ENCODE measurements at regions not wholly inside any gene's neighbourhood (a gene's known extent, or its start where the extent isn't known, plus 50 kb on each side); places are given as distances from the start of the nearest gene placed in this dataset.
"Not testable (repeated sequence)": the region's sequence is repeated elsewhere in the genome, so short reads cannot be mapped to it uniquely, and the experiment has no call there.

- DNase-seq (ENCODE audit: low spot score) = no peak
Observed at GRCh38 chr2:212913640-212914306, 237.6 kb downstream of the IKZF2 start.

- DNase-seq (ENCODE audit: low spot score) = peak; percentile 36
Observed at GRCh38 chr2:212912445-212913103, 238.8 kb downstream of the IKZF2 start.

GRCh38 chr2:212911011-212911410, 240.4 kb downstream of the IKZF2 start:
- no peak for DNase-seq (ENCODE audit: low spot score)

- DNase-seq (ENCODE audit: low spot score) = no peak
Observed at GRCh38 chr2:212908682-212909435, 242.6 kb downstream of the IKZF2 start.

DNA sequence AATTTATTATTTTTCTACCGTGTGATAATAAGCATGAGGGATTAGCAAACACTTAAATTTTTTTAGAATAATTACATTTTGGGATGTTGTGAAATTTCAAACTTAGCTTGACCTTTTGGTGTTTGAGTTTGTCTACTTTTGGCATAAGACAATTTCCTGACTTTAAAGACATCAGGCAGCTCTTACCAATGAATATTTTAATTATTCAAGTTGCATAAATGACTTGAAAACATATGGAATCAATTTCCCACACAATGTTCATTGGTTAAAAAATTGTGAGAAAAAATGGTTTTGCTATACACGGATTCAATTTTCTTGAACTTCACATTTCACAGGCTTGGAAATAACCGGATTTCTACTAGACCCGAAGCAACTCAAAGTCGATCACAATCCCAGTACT, 243.4 kb downstream of the IKZF2 start:
- no peak for DNase-seq (ENCODE audit: low spot score)

DNA sequence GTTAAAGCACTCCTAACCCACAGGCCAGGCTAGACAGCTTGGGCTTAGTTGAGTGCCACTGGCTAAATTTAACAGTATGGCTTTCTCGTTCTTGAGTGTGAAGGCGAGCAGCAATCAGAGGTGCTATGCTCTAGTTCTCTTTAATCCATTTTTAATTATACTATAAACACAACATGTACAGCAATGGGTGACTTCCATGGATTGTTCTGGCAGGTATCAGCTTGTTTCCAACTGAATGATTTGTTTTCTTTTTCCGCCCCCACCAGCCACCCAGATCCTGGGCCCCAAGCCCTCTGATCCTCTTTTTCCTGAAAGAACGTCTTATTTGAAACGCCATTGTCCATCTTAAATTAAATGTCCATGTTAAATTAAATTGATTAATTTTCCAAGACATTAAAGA, 244.8 kb downstream of the IKZF2 start:
- no peak for DNase-seq (ENCODE audit: low spot score)

DNA sequence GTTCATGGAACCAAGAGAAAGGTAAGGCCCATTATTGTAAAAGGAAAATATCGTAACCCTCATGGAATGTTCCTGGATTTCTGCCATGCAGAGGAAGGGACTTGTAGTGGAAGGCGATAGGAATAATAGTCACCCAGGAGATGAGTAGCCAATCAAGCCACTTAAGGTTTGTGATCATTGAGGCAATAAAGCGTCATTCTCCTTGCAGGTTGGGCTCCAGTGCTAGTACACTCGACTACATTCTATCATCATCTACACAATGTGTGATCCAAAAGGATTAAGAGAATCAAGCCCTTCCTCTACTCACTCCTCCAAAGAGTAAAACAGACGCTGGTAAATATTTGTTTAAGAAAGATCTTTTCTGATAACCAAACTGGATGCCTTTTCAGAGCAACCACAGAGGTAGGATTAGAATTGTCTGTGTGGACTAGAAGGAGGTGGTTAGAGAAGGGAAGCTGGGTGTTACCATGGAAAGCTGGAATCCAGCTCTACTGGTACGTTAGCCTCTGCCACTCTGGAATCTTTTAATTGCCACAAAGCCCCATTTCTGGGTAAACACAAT, 245.7 kb downstream of the IKZF2 start:
- DNase-seq (ENCODE audit: low spot score) = no peak

DNA sequence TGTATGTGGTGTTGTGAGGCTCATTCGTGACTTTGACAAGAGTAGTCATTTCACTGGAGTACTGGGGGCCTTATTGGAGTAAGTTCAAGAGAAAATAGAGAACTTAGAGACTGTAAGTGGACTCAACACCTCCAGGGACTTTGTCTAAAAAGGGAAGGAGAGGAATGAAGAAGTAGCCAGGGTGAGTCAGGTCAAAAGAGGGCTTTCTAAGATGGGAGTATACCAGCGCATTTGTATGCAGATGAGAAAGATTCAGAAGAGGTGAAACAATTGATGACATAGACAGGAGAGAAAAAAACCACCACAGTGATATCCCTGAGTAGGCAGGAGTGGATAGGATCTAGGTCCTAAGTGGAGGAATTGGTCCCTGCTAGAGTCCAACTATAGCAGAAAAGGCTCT, 246.8 kb downstream of the IKZF2 start:
- DNase-seq (ENCODE audit: low spot score) = no peak

GRCh38 chr2:212903413-212903812, 248.0 kb downstream of the IKZF2 start:
- no peak for DNase-seq (ENCODE audit: low spot score)

- DNase-seq (ENCODE audit: low spot score) = no peak
Observed at GRCh38 chr2:212902421-212902820, 249.0 kb downstream of the IKZF2 start.

- no peak for DNase-seq (ENCODE audit: low spot score)
Observed at GRCh38 chr2:212901604-212902275, 249.7 kb downstream of the IKZF2 start.

DNA sequence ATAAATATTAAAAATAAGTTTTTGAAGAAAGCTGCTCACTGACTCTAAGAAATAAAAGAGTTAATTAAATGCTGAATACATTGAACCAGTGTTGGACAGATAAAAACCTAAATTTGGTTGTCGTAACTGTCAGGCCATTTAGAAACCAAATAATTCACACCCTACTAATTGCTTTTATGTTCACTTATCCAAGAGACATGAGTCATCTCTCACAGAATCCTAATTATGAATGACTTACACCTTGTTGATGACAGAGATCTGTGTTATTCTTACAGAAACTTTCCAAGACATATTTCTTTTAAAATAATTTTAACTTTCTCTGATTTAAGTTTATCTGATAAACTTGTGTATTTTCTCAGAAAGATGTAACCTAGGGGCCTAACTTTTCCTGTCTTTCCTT, 250.7 kb downstream of the IKZF2 start:
- DNase-seq (ENCODE audit: low spot score) = no peak

GRCh38 chr2:212898011-212898410, 253.4 kb downstream of the IKZF2 start:
- no peak for DNase-seq (ENCODE audit: low spot score)

DNA sequence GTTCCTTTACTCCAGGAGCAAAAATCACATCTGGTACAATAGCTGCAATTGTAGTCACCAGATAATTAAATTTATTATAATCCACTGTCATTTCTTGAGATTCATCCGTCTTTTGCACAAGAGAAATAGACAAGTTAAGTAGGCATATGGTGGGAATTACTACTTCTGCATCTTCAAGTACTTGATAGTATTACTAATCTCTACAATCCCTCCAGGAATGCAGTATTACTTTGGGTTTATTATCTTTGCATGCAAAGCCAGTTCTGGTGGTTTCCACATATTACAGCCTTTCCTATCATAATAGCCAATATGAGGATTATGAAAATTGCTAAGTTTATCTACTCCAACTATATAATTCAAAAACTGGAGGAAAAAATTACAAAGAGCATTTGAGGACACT, 254.1 kb downstream of the IKZF2 start:
- DNase-seq (ENCODE audit: low spot score) = no peak

GRCh38 chr2:212894026-212894425, 257.4 kb downstream of the IKZF2 start:
- DNase-seq (ENCODE audit: low spot score) = no peak

DNA sequence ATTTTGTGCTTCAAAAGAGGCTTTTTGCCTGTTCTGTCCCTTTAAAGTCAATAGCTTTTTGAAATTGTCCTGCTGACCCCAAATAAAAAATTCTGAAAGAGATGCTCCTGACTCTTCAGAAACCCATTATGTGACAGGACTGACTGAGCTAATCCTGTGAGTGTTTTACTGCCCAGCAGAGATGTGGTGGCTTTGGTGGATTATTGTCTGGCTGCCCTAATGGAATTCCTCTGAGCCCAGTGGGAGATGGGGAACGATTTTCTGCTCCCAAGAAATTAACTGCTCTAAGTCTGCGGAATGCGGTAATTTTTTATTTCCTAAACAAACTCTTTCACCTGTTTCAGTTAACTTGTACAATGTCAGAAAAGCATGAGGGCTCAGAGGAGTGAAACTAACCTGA, 258.2 kb downstream of the IKZF2 start:
- DNase-seq (ENCODE audit: low spot score) = no peak

DNA sequence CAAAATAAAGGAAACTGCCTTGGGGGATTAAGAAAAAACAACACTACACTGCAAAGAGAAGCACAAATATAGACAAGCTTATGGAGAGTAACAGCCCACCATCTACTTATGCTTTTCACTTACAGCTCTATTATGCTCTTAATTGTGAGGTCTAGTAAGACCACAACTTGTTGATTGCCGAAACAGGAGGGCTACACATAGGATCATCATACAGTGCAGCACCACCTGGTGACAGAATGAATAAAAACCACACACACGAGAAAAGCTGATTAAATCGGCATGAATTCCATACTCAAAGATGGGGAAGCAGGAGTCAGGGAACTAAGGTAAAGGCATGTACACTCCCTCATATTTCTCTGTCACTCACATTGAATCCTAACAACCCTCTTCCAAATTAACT, 259.2 kb downstream of the IKZF2 start:
- peak; percentile 3 for DNase-seq (ENCODE audit: low spot score)

- DNase-seq (ENCODE audit: low spot score) = no peak
Observed at GRCh38 chr2:212891580-212891979, 259.8 kb downstream of the IKZF2 start.

GRCh38 chr2:212882626-212883025, 268.8 kb downstream of the IKZF2 start:
- DNase-seq (ENCODE audit: low spot score) = no peak

DNA sequence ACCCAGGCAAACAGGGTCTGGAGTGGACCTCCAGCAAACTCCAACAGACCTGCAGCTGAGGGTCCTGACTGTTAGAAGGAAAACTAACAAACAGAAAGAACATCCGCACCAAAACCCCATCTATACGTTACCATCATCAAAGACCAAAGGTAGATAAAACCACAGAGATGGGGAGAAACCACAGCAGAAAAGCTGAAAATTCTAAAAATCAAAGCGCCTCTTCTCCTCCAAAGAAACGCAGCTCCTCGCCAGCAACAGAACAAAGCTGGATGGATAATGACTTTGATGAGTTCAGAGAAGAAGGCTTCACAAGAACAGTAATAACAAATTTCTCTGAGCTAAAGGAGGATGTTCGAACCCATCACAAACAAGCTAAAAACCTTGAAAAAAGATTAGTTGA, 274.9 kb downstream of the IKZF2 start:
- not testable (repeated sequence) for DNase-seq (ENCODE audit: low spot score)

GRCh38 chr2:212875950-212876349, 275.5 kb downstream of the IKZF2 start:
- DNase-seq (ENCODE audit: low spot score) = not testable (repeated sequence)

DNA sequence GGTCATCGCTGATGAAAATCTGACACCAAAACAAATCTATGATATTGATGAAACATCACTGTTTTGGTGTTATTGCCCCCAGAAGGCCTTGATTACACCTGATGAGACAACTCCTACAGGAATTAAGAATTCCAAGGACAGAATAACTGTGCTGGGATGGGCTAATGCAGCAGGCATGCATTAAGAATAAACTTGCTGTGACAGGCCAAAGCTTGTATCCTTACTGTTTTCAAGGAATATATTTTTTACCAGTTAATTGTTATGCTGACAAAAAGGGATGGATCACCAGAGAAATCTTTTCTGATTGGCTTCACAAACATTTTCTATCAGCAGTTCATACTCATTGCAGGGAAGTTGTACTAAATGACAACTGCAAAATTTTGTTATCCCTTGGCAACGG, 278.2 kb downstream of the IKZF2 start:
- no peak for DNase-seq (ENCODE audit: low spot score)
